ENCODE measurements at regions not wholly inside any gene's neighbourhood (a gene's known extent, or its start where the extent isn't known, plus 50 kb on each side); places are given as distances from the start of the nearest gene placed in this dataset.

- no peak for DNase-seq
These were observed 199.3 kb upstream of the TBC1D5 start for GRCh38 chr3:17941766-17942165.

- no peak for DNase-seq
These were observed 198.7 kb upstream of the TBC1D5 start for GRCh38 chr3:17941152-17941551.

- no peak for DNase-seq
These were observed 196.7 kb upstream of the TBC1D5 start for GRCh38 chr3:17939157-17939556.

GRCh38 chr3:17938313-17938712, 195.9 kb upstream of the TBC1D5 start:
- no peak for DNase-seq

GRCh38 chr3:17936736-17937480, 194.5 kb upstream of the TBC1D5 start:
- DNase-seq = no peak

DNA sequence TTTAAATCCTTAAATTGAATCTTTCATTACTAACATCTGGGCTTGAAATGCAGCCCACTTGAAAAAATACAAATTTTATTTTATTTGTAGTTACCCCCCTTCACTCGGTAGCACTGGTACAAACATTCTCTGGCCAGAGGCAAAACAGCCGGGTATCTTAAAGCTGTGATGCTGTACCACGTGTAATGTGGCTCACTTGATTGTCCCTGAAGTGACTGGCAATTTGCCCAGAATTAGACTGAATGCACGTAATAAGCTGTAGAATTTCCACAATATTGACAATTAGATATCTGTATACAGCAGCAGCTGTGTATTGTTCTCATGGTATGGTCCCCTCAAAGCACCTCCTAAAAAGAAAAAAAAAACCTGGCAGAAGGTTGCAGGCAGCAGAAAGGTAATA, 192.8 kb upstream of the TBC1D5 start:
- peak; percentile 44 for DNase-seq

GRCh38 chr3:17932136-17932771, 189.8 kb upstream of the TBC1D5 start:
- no peak for DNase-seq

DNA sequence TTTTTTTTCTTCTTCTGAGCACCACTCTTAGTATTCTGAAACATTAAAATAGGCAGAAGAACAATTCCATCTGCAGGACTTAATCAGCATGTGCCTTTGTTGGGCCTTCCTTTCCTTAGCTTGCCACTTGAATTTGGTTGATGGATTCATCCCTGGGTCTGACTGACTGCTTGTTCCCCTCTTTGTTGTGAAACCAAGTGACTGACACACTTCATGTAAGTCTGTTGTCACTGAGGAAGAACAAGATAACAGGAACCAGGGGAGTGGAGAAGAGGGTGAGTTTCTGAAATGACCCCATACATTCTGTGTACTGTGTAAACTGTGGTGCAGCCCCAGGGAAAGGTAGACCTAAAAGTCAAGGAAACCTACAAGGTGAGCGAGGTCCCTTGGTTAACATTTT, 188.7 kb upstream of the TBC1D5 start:
- DNase-seq = no peak

GRCh38 chr3:17928502-17929145, 186.2 kb upstream of the TBC1D5 start:
- no peak for DNase-seq

DNA sequence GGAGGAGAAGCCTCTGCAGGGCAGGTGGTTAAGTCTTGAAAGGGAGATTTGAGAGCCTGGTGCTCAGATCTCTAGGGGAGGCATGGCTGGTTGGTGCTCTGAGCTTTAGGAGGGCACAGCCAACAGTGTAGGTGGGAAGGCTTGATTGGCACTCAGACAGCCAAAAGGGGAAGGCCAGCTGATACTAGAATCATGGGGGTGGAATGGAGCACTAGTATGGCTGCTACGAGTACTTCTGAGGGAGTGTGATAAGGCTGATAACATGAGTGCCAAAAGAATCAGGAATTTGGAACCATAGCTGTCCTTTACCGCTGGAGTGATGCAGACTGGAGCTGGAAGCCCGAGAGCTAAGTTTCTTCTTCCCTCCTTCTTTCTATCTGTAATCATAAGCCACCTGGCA, 184.6 kb upstream of the TBC1D5 start:
- DNase-seq = no peak

DNA sequence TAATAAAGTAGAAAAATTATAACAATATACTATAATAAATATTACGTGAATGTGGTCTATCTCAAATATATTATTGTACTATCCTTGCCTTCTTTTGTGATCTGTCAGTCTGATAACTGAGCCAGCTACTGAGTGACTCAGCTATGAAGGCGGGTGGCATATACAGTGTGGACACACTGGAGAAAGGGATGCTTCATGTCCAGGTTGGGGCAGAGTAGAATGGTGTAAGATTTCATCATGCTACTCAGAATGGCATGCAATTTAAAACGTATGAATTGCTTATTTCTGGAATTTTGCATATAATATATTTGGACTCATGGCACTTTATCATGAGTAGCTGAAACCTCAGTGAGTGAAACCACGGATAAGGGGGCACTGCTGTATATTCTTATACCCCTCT, 172.9 kb upstream of the TBC1D5 start:
- no peak for DNase-seq

DNA sequence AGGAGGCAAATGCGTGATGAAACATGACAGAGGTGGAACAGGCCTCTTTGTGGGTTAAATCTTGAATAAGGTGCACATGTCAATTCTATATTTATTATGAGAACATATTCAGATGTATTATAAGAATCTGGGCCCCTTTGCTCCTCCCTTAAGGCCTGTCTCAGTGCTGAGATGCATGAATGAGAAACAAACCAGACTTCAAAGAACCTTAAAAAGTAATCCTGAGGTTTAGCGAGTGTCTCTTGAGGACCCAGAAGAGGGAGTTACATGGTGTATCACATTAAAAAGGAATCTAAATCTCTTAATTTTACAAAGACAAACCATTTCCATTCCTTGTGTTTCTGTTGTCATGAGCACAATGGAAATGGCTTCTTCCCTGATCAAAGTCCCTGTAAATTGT, 170.9 kb upstream of the TBC1D5 start:
- no peak for DNase-seq

DNA sequence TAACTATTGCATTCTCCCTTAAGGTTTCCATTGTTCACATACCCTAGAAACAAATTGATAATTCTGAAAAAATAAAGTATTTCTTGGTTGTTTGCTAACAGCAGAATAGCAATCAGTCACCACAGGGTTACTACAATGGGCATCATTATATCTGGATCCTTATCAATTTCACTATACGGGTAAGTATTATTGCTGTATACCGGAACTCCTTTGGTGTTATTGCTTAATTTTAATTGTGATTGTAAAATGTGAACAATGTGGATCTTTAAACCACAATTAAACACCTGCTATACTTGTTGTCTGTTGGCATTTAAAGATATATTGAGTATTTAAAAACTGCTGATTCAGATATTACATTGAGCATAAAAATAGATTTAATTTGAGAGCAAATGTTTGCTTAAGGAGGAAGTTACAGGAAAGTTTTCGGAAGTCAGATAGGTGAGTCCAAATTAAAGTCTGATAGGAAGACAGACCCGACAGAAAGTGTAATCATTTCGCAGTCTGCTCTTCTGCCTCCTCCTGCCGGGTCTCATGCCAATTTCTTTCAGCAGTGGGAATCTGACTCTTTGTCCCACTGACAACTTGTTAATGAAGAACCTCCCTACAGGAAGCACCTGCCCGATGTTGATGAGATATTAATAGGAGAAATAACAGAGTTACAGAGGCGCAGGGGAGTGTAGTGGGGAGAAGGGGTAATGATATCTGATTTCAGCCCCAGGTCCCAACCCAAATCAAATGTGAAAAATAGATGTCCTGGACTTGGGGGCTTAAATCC, 169.7 kb upstream of the TBC1D5 start:
- no peak for DNase-seq

DNA sequence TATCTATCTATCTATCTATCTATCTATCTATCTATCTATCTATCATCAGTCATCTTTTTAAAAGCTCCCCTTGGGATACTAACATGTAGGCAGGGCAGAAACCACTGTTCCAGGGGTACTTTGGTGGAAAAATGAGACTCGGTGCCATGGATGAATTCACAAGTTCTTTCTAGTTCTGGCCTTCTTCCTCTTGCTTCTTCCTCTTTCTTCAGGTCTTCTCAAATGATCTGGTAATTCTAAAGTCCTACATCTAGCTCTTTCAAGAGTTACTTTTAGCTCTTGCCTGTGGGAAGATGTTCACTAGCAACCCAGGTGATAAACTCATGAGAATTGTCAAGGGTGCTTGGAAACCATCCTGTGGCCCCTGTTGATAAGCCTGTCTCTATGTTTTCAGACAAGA, 168.5 kb upstream of the TBC1D5 start:
- no peak for DNase-seq

- DNase-seq = no peak
These were observed 167.3 kb upstream of the TBC1D5 start for GRCh38 chr3:17909714-17910113.

GRCh38 chr3:17908399-17909191, 166.2 kb upstream of the TBC1D5 start:
- no peak for DNase-seq

DNA sequence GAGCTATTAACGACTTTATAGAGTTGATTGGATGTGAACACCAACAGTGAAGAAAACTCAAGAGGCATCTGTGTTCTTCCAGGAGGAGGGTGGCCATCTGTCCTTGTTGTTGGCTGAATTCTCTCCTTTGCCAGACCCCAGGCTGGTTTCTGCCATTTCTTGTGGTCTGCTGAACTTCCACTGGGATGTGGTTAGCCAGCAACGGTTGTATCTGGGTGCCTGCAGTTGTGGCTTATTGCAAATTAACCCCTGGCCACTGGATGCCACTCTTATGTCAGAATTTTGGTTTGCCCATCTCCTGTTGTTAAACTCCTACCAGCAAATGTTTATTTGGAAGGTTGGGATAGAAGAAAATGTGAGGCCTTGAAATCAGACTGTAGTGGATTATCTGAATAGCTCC, 163.6 kb upstream of the TBC1D5 start:
- no peak for DNase-seq

DNA sequence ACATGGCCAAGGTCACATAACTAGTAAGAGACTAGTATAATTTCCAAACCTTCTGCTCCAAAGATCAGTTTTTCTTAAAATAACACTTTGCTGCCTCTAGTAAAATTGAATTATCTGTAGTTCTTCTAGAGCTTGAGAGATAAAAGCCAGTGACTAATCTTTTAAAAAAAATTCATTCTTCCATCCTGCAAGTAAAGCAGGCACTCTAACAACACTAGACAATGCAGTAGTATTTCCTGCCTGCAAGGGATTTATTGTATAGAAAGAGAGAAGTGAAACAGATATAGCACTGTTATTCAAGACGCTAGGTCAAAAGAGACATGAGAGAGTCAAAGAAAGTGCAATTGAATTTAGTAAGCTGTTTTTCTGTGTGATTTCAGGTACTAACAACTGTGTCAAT, 159.5 kb upstream of the TBC1D5 start:
- DNase-seq = no peak

DNA sequence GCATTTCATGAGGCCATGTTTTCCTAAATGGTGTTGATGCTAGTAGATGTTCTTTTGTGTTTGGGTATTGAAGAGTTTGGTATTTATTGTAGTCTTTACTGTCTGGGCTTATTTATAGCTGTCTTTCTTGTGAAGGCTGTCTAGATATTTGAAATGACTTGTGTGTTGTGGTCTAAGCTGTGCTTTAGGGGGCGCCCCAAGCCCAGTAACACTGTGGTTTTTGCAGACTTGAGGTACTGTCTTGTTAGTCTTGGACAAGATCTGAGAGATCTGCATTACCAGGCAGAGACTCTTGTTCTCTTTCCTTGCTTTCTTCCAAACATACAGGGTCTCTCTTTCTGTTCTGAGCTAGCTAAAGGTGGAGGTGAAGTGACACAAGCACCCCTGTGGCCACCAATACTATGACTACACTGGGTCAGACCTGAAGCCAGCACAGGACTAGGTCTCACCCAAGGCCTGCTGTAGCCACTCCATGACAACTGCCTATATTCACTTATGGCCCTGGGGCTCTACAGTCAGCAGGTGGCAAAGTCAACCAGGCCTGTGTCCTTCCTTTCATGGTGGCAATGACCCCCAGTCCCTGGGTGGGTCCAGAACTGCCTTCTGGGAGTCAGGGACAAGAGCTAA, 152.1 kb upstream of the TBC1D5 start:
- no peak for DNase-seq

- no peak for DNase-seq
These were observed 148.9 kb upstream of the TBC1D5 start for GRCh38 chr3:17891139-17891856.

DNA sequence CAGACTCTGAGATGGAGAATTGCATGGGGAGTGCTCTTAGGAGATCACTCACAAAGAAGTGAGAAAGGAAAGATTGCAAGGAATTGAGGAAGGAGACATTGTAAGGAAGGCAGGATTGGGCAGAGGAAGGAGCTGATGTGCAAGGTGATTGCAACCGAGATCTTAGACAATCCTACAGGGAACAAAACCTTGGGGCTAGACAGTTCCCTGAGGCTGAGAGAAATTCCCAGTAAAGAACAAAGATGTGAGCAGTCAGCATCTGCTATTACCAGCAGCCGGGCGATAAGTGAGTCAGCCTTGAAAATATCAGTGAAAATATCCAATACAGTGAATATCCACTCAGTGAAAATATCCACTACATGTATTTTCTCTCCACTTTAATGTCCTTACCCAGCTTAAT, 143.6 kb upstream of the TBC1D5 start:
- DNase-seq = no peak

All from hindlimb muscle (tissue), 1 donor.